Left renal pelvis (tissue), 4 donors: ENCODE measurements at regions not wholly inside any gene's neighbourhood (a gene's known extent, or its start where the extent isn't known, plus 50 kb on each side); places are given as distances from the start of the nearest gene placed in this dataset.
A peak's percentile ranks its signal among the peaks of the same experiment; 100 is the strongest.

Experiments
- DNase-seq, 4 donors: peaks; one replicate each; pipeline ENCODE4 v3.0.0-alpha.2; 2013; ENCODE audit warnings: low read depth in 4 of 4, low spot score in 3 of 4

- no peak for DNase-seq
These were observed 362.3 kb upstream of the MTPN start for GRCh38 chr7:136339464-136339863.

DNA sequence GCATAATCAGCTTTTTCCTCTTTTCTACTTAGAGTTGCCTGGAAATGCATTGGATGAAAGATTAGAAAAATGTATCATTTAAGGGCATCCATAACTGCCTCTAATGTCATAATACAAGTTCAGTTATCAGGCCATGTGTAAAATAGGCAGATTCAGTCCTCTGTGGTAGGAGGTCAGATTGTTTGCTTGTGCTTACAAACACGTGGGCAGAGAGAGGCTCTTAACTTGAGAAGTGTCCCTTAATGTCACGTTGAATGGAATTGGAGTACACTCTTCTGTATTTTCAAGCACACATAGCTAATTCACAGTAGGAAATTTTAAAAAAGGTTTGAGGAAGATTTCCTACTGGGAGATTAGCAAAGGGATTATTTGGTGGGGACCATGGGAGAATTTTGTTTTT, 359.8 kb upstream of the MTPN start:
- no peak for DNase-seq

- DNase-seq: no peak
These were observed 356.5 kb upstream of the MTPN start for GRCh38 chr7:136333636-136334035.

GRCh38 chr7:136326045-136326609, 349.0 kb upstream of the MTPN start:
- DNase-seq: no peak

- DNase-seq: no peak
These were observed 348.4 kb upstream of the MTPN start for GRCh38 chr7:136325578-136325977.

DNA sequence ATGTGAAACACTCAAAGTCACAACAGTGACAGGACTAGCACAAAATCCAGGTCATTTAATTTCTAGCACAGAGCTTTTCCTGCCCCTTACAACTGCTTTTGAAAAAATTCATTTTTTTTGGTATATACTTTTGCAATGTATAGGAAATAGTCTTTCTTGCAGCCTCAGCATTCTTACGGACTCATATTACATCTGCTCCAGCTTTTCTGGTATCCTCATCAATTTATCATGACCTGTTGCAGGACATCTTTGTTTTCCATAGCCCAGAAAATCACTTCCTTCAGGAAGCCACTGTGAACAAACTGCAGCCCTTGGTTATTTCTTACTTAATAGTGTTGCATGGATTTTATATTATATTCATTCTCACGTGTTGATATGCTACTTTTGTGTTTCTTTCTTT, 347.9 kb upstream of the MTPN start:
- no peak for DNase-seq

- DNase-seq: no peak
These were observed 347.0 kb upstream of the MTPN start for GRCh38 chr7:136324073-136324704.

- no peak for DNase-seq
These were observed 335.4 kb upstream of the MTPN start for GRCh38 chr7:136312592-136312991.

DNA sequence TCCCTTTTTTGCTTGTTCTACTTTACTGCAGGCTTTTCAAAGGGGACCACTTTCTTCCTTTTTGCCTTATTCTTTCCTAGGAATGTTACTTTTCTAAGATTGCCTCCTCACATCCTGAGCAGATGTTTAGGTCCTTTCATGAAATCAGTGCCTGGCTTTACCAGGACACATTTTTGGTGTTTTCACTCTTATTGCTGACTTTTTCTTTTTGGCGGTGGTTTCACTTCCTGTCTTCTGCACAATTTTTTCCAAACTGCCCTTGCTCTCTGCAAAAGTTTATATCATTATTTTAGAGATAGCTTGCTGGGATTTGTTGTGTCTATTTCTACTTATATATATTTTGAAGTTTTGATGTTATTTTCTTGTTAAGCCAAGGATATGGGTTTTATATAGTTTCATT, 332.2 kb upstream of the MTPN start:
- DNase-seq: no peak

DNA sequence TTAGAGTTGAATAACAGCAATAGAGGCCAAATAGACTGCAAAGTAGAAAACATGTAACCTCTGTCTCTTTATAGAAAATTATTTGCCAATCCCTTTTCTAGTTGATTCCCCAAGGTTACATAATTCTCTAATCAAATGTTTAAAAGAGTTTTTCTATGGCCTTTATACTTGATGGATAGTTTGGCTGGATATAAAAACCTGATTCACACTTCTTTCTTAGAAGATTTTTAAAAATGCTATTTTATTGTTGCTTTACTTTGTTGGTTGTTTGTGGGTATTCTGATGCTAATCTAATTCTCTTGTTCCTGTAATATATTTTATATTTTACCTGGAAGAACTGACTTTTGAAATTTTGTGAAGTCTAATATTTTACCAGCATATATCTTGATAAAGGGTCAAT, 331.1 kb upstream of the MTPN start:
- DNase-seq: no peak

GRCh38 chr7:136303162-136303561, 326.0 kb upstream of the MTPN start:
- no peak for DNase-seq

DNA sequence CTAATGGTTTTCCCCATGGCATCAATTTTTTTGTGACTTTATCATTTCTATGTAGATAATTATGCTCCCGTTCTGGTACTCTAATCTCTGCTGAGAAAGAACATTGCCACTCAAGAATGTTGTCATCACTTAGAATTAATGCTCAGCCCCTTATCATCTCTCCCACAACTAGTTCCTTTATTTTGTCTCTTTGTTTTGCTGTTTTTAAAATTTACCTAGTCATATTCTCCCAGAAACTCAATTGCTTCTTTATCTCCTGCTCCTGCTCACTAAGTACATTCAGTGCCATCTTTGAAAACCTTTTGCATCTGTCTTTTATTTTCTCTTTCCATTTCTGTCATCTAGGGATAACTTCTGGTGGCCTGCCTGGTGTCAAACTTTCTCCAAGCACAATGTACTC, 324.9 kb upstream of the MTPN start:
- DNase-seq: no peak

- DNase-seq: no peak
These were observed 317.8 kb upstream of the MTPN start for GRCh38 chr7:136294977-136295376.

DNA sequence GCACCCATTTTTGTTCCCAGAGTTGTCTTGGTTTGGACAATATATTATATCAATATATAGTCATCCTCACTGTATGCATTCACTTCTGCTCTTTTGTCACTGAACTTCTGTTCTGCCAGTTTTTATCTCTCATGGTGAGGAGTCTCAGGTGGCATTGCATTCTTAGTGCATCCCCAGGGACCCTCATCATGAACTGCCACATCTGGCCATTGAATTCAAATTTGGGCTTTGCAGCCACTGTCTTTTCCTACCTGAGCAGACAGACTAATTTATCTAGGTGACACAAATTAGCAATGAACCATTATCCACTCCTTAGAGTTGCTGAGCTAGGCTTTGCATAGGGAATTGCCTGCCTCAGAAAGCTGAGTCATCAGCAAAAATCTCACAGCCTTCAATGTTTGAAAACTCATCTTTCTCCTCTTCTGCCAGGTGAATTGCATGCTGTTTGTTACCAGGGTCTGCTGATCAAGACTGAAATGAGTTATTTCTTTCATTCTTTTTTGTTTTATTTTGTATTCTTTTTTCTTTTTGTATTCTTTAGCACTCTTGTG, 316.8 kb upstream of the MTPN start:
- DNase-seq: no peak

DNA sequence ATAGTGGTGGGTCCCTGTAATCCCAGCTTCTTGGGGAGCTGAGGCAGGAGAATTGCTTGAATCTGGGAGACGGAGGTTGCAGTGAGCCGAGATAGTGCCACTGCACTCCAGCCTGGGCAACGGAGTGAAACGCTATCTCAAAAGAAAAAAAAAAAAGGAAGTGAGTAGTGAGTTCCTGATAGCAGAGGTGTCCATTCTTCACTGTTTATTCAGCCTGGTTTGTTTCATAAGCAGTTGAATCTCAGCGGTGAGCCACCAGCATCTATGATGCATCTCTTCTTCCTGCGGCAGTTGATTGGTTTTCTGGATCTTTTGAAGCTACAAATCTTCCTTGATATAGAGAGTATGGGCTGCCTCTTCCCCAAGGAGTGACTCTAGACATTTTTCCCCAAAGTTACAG, 316.1 kb upstream of the MTPN start:
- DNase-seq: no peak

DNA sequence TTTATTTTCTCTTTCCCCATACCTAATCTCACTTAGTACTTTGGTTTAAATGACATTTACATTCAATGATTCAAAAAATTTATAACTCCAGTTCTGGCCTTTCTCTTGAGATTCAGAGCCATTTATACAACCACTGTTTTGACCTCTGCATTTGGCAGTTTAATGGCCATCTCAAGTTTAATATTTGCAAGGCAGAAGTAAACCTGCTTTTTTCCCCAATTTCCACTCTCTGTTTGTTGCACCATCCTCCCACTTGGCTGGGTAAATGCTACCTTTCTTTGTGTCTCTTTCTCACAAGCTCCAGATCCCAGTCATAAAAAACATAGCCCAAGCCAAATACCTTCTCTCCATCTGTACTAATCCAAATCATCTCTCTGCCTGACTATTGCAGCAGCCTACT, 315.2 kb upstream of the MTPN start:
- no peak for DNase-seq

DNA sequence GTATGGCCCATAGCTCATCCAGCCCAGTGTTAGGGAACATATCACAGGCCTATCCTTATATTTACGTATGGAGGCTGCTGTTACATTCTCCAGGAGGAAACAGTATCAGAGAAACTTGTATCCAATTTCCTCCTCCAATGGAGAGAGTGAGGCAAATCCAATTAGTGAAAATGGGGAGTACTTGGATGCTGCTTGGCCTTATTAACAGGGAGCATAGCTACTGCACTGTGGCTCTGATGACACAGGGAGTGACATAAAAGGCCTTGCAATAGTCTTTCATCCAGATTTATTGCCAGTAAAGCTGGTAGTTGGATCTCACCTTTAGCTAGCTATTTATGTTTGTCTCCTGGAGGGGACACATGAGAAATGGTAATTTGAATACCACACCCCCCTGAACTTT, 313.2 kb upstream of the MTPN start:
- DNase-seq: peak in 3 of 4 donors; percentile 5 to 45 (median 14)

GRCh38 chr7:136278057-136278456, 300.9 kb upstream of the MTPN start:
- no peak for DNase-seq

GRCh38 chr7:136275794-136276193, 298.6 kb upstream of the MTPN start:
- no peak for DNase-seq

GRCh38 chr7:136274636-136275345, 297.6 kb upstream of the MTPN start:
- no peak for DNase-seq

- no peak for DNase-seq
These were observed 295.8 kb upstream of the MTPN start for GRCh38 chr7:136272934-136273333.

- DNase-seq: no peak
These were observed 290.7 kb upstream of the MTPN start for GRCh38 chr7:136267822-136268221.
